WTC11 (cell line): ENCODE measurements at regions not wholly inside any gene's neighbourhood (a gene's known extent, or its start where the extent isn't known, plus 50 kb on each side); places are given as distances from the start of the nearest gene placed in this dataset.
"Not testable (repeated sequence)": the region's sequence is repeated elsewhere in the genome, so short reads cannot be mapped to it uniquely, and the experiment has no call there.

Experiments
- ATAC-seq: fragments of 200-7000 bp; cut with Tn5 transposase; 2 replicates; pipeline ENCODE4 v1.10.0; 2021; ENCODE audit warnings: mild to moderate bottlenecking, moderate library complexity
- CTCF ChIA-PET: fragments of 300-600 bp; sonication (Branson Sonifier 250); formaldehyde crosslinking; loops from one replicate; lab custom pipeline; 2021; ENCODE audit warnings: antibody characterized with exemption; lab: Charles Lee
- POLR2A ChIA-PET: fragments of 350-600 bp; sonication (Branson Sonifier 250); formaldehyde crosslinking; loops from one replicate; lab custom pipeline; 2021; ENCODE audit warnings: antibody characterized with exemption; lab: Charles Lee
- DNase-seq: peaks from one replicate; pipeline ENCODE4 v3.0.0; 2021; ENCODE audit warnings: low spot score
- H3K27ac Mint-ChIP-seq: 2 replicates; pipeline ENCODE4 v1.8.0; 2021; ENCODE audit warnings: mixed read lengths
- H3K27me3 Mint-ChIP-seq: 2 replicates; pipeline ENCODE4 v1.8.0; 2021; ENCODE audit warnings: low read depth, mild to moderate bottlenecking, moderate library complexity, mixed read lengths
- H3K36me3 Mint-ChIP-seq: 2 replicates; pipeline ENCODE4 v1.8.0; 2021; ENCODE audit warnings: mixed read lengths
- H3K4me1 Mint-ChIP-seq: 2 replicates; pipeline ENCODE4 v1.8.0; 2022; ENCODE audit warnings: mixed read lengths
- H3K4me3 Mint-ChIP-seq: 2 replicates; pipeline ENCODE4 v1.8.0; 2021; ENCODE audit warnings: mild to moderate bottlenecking, moderate library complexity, mixed read lengths
- H3K9me3 Mint-ChIP-seq: 2 replicates; pipeline ENCODE4 v1.8.0; 2021; ENCODE audit warnings: mixed read lengths
- CREB1 ChIP-seq: sonication (generic); formaldehyde crosslinking; IDR thresholded peaks from 2 replicates; pipeline ENCODE4 v1.8.0; 2023; ENCODE audit warnings: mild to moderate bottlenecking, missing genetic modification reagents
- EMX1 ChIP-seq: fragments of 250-450 bp; sonication (Bioruptor Pico); IDR thresholded peaks from 2 replicates; pipeline ENCODE4 v1.8.0; 2021; ENCODE audit warnings: mild to moderate bottlenecking
- ETV6 ChIP-seq: sonication (generic); formaldehyde crosslinking; IDR thresholded peaks from 2 replicates; pipeline ENCODE4 v1.8.1; 2022; ENCODE audit warnings: mild to moderate bottlenecking, missing genetic modification reagents
- FOXJ3 ChIP-seq: sonication (generic); formaldehyde crosslinking; IDR thresholded peaks from 2 replicates; pipeline ENCODE4 v1.9.0; 2021; ENCODE audit warnings: missing genetic modification reagents, mild to moderate bottlenecking, borderline replicate concordance
- GRHL2 ChIP-seq: fragments of 250-450 bp; sonication (Bioruptor Pico); IDR thresholded peaks from 2 replicates; pipeline ENCODE4 v1.8.0; 2022; ENCODE audit warnings: mild to moderate bottlenecking, moderate library complexity; ENCODE audit not compliant: insufficient replicate concordance, severe bottlenecking
- NFE2L1 ChIP-seq: sonication (generic); formaldehyde crosslinking; IDR thresholded peaks from 2 replicates; pipeline ENCODE4 v1.8.1; 2023; ENCODE audit warnings: missing genetic modification reagents
- SMAD4 ChIP-seq: sonication (generic); formaldehyde crosslinking; IDR thresholded peaks from 2 replicates; pipeline ENCODE4 v1.8.0; 2022; ENCODE audit warnings: mild to moderate bottlenecking, missing genetic modification reagents
- ZNF138 ChIP-seq: sonication (generic); formaldehyde crosslinking; conservative IDR thresholded peaks from 2 replicates; pipeline ENCODE4 v1.8.1; 2022; ENCODE audit warnings: mild to moderate bottlenecking, moderate library complexity, missing genetic modification reagents
- ZNF671 ChIP-seq: fragments of 250-450 bp; sonication (Bioruptor Pico); IDR thresholded peaks from 2 replicates; pipeline ENCODE4 v1.8.0; 2021; ENCODE audit warnings: mild to moderate bottlenecking
- TF ChIP-seq, protein P1 (sequence below): sonication (generic); formaldehyde crosslinking; IDR thresholded peaks from 2 replicates; pipeline ENCODE4 v1.8.0; 2023; ENCODE audit warnings: missing genetic modification reagents, mild to moderate bottlenecking, borderline replicate concordance
- TF ChIP-seq, protein P2 (sequence below): sonication (generic); formaldehyde crosslinking; IDR thresholded peaks from 2 replicates; pipeline ENCODE4 v1.8.1; 2022; ENCODE audit warnings: low read depth, missing genetic modification reagents, borderline replicate concordance
- TF ChIP-seq, protein P3 (sequence below): sonication (generic); formaldehyde crosslinking; IDR thresholded peaks from 2 replicates; pipeline ENCODE4 v1.8.1; 2023; ENCODE audit warnings: mild to moderate bottlenecking, moderate library complexity, missing genetic modification reagents
- TF ChIP-seq, protein P4 (sequence below): sonication (generic); formaldehyde crosslinking; IDR thresholded peaks from 2 replicates; pipeline ENCODE4 v1.8.0; 2022; ENCODE audit warnings: missing genetic modification reagents

DNA sequence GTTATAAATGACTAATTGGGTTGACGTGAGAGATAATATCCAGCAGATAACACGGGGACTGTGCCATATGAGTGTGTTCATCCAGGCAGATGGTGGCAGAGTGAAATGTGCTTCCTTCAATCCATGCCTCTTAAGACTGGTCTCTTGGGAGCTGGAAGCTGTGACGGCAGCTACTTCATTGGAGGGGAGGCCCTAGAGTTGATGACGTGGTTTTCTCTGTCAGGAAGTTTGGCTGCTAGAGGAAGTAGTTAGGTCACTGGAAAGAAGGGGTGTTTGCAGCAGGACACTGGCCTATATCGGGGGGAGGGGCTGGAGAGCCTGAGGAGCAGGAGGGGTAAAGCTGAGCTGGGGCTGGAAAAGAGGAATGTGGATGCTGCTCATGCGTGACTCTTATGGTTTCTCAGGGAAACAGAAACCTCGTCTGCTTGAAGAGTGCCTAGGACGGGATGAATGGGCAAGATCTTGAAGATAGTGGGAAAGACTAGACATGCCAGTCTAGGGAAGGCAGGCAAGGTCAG lies 3051.6 kb downstream of the RPIA start:
- H3K9me3 Mint-ChIP-seq: peaks cover 35% of the 10 kb centered on the region
- H3K4me1 Mint-ChIP-seq, H3K27ac Mint-ChIP-seq, DNase-seq, ATAC-seq, H3K27me3 Mint-ChIP-seq, CTCF ChIA-PET, H3K4me3 Mint-ChIP-seq, POLR2A ChIA-PET: not testable (repeated sequence)
- peaks cover 28% of the 10 kb centered on the region for H3K36me3 Mint-ChIP-seq

DNA sequence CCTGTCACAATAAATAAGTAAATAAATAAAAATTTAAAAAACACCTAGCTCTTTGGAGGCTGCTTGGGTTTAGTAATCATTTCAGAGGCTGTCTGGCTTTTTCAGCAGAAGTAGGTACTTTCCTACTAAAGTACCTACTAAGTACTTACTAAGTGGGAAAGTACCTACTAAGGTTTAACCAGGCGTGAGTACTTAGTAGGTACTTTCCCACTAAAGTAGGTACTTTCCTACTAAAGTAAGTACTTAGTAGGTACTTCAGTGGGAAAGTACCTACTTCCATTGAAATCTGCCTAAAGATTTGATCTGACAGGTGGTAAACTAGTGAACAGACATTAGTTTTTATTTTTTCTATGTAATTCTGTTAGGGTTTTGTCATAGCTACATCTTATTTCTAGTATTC lies 3052.4 kb downstream of the RPIA start:
- CTCF ChIA-PET, H3K27me3 Mint-ChIP-seq, DNase-seq, H3K4me1 Mint-ChIP-seq, H3K27ac Mint-ChIP-seq, POLR2A ChIA-PET, ATAC-seq, H3K4me3 Mint-ChIP-seq: not testable (repeated sequence)
- peaks cover 37% of the 10 kb centered on the region for H3K9me3 Mint-ChIP-seq
- peaks cover 31% of the 10 kb centered on the region for H3K36me3 Mint-ChIP-seq

DNA sequence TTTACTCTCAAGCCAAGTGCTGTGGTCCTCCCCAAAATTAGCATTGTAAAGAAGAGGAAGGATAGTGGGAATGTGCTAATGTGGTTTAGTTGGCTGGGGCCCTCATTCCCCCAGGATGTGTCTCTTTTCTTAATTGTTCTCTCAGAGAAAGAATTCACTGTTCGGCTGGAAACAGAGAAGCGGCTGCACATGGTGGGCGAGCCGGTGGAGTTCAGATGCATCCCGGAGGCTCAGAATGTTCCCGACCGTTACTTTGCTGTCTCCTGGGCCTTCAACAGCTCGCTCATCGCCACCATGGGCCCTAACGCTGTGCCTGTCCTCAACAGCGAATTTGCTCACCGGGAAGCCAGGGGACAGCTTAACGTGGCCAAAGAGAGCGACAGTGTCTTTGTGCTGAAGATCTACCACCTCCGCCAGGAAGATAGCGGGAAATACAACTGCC lies 3053.2 kb downstream of the RPIA start:
- Mint-ChIP-seq H3K4me3 (peak overlapping the region; percentile 60), H3K36me3 (peaks cover 36% of the 10 kb centered on the region), H3K9me3 (peaks cover 41% of the 10 kb centered on the region)
- H3K27ac Mint-ChIP-seq, ATAC-seq, POLR2A ChIA-PET, CTCF ChIA-PET, H3K4me1 Mint-ChIP-seq, H3K27me3 Mint-ChIP-seq, DNase-seq: not testable (repeated sequence)

DNA sequence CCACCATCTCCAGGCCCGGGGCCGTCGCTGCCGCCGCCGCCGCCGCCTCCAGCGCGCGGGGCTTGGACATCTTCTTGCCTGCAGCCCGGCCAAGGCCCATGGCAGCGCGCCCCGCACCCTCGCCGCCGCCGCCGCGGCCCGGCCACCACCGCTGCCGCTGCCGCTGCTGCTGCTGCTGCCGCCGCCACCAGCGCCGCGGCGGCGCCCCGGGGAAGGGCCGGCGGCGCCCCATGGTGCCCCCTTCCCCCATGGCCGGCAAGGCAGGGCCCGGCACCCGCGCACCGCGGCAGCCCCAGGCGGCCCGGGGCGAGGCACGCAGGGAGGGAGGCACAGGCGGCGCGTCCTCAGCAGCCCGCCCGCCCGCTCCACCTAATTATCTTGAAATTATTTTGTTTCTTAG lies 3057.4 kb downstream of the RPIA start:
- CTCF ChIA-PET: no interaction called here
- TF ChIP-seq ZNF671 (CRISPR knock-in tag) (no peak), CREB1 (no peak), ETV6 (no peak), SMAD4 (CRISPR knock-in tag) (no peak), FOXJ3 (CRISPR knock-in tag) (no peak), GRHL2 (CRISPR knock-in tag) (no peak), EMX1 (CRISPR knock-in tag) (no peak), NFE2L1 (CRISPR knock-in tag) (no peak), ZNF138 (CRISPR knock-in tag) (no peak)
- TF ChIP-seq, protein P1, sequence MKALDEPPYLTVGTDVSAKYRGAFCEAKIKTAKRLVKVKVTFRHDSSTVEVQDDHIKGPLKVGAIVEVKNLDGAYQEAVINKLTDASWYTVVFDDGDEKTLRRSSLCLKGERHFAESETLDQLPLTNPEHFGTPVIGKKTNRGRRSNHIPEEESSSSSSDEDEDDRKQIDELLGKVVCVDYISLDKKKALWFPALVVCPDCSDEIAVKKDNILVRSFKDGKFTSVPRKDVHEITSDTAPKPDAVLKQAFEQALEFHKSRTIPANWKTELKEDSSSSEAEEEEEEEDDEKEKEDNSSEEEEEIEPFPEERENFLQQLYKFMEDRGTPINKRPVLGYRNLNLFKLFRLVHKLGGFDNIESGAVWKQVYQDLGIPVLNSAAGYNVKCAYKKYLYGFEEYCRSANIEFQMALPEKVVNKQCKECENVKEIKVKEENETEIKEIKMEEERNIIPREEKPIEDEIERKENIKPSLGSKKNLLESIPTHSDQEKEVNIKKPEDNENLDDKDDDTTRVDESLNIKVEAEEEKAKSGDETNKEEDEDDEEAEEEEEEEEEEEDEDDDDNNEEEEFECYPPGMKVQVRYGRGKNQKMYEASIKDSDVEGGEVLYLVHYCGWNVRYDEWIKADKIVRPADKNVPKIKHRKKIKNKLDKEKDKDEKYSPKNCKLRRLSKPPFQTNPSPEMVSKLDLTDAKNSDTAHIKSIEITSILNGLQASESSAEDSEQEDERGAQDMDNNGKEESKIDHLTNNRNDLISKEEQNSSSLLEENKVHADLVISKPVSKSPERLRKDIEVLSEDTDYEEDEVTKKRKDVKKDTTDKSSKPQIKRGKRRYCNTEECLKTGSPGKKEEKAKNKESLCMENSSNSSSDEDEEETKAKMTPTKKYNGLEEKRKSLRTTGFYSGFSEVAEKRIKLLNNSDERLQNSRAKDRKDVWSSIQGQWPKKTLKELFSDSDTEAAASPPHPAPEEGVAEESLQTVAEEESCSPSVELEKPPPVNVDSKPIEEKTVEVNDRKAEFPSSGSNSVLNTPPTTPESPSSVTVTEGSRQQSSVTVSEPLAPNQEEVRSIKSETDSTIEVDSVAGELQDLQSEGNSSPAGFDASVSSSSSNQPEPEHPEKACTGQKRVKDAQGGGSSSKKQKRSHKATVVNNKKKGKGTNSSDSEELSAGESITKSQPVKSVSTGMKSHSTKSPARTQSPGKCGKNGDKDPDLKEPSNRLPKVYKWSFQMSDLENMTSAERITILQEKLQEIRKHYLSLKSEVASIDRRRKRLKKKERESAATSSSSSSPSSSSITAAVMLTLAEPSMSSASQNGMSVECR (CRISPR knock-in tag): no peak
- TF ChIP-seq, protein P2, sequence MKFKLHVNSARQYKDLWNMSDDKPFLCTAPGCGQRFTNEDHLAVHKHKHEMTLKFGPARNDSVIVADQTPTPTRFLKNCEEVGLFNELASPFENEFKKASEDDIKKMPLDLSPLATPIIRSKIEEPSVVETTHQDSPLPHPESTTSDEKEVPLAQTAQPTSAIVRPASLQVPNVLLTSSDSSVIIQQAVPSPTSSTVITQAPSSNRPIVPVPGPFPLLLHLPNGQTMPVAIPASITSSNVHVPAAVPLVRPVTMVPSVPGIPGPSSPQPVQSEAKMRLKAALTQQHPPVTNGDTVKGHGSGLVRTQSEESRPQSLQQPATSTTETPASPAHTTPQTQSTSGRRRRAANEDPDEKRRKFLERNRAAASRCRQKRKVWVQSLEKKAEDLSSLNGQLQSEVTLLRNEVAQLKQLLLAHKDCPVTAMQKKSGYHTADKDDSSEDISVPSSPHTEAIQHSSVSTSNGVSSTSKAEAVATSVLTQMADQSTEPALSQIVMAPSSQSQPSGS (CRISPR knock-in tag): no peak
- TF ChIP-seq, protein P3, sequence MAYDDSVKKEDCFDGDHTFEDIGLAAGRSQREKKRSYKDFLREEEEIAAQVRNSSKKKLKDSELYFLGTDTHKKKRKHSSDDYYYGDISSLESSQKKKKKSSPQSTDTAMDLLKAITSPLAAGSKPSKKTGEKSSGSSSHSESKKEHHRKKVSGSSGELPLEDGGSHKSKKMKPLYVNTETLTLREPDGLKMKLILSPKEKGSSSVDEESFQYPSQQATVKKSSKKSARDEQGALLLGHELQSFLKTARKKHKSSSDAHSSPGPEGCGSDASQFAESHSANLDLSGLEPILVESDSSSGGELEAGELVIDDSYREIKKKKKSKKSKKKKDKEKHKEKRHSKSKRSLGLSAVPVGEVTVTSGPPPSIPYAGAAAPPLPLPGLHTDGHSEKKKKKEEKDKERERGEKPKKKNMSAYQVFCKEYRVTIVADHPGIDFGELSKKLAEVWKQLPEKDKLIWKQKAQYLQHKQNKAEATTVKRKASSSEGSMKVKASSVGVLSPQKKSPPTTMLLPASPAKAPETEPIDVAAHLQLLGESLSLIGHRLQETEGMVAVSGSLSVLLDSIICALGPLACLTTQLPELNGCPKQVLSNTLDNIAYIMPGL (CRISPR knock-in tag): no peak
- TF ChIP-seq, protein P4, sequence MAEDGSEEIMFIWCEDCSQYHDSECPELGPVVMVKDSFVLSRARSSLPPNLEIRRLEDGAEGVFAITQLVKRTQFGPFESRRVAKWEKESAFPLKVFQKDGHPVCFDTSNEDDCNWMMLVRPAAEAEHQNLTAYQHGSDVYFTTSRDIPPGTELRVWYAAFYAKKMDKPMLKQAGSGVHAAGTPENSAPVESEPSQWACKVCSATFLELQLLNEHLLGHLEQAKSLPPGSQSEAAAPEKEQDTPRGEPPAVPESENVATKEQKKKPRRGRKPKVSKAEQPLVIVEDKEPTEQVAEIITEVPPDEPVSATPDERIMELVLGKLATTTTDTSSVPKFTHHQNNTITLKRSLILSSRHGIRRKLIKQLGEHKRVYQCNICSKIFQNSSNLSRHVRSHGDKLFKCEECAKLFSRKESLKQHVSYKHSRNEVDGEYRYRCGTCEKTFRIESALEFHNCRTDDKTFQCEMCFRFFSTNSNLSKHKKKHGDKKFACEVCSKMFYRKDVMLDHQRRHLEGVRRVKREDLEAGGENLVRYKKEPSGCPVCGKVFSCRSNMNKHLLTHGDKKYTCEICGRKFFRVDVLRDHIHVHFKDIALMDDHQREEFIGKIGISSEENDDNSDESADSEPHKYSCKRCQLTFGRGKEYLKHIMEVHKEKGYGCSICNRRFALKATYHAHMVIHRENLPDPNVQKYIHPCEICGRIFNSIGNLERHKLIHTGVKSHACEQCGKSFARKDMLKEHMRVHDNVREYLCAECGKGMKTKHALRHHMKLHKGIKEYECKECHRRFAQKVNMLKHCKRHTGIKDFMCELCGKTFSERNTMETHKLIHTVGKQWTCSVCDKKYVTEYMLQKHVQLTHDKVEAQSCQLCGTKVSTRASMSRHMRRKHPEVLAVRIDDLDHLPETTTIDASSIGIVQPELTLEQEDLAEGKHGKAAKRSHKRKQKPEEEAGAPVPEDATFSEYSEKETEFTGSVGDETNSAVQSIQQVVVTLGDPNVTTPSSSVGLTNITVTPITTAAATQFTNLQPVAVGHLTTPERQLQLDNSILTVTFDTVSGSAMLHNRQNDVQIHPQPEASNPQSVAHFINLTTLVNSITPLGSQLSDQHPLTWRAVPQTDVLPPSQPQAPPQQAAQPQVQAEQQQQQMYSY (CRISPR knock-in tag): no peak
- TF ChIP-seq, all 79 proteins: peak for 0
- POLR2A ChIA-PET: no interaction called here
- H3K36me3 Mint-ChIP-seq: peaks cover 25% of the 10 kb centered on the region
- no peak overlapping the region for H3K4me3 Mint-ChIP-seq
- no peaks in the 10 kb centered on the region for H3K4me1 Mint-ChIP-seq
- ATAC-seq (no peak), DNase-seq (no peak)
- H3K27me3 Mint-ChIP-seq: peaks cover 5% of the 10 kb centered on the region
- H3K27ac Mint-ChIP-seq: no peak overlapping the region
- H3K9me3 Mint-ChIP-seq: peaks cover 22% of the 10 kb centered on the region

DNA sequence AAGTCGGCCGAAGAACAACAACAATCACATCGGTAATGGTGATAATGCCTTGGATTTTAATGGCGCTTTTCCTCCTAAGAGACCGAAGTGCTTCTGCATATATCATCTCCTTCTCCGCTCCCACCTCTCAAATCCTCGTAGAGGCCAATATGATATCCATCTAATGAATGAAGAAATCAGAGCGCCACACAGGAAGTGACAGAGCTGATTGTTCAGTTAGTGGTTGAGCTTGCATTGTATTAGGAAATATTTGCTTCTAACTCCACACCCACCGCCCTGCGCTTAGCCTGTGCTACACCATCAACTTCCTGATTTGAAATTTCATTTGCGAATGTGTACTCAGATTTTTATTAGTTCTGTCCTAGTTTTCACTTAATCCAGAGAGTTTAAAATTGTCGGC lies 3058.2 kb downstream of the RPIA start:
- CTCF ChIA-PET, H3K4me1 Mint-ChIP-seq, H3K4me3 Mint-ChIP-seq, POLR2A ChIA-PET, H3K27me3 Mint-ChIP-seq, H3K27ac Mint-ChIP-seq, ATAC-seq, DNase-seq: not testable (repeated sequence)
- Mint-ChIP-seq H3K9me3 (peaks cover 15% of the 10 kb centered on the region), H3K36me3 (peaks cover 22% of the 10 kb centered on the region)
